PC-3 (cell line): ENCODE measurements at regions not wholly inside any gene's neighbourhood (a gene's known extent, or its start where the extent isn't known, plus 50 kb on each side); places are given as distances from the start of the nearest gene placed in this dataset.

Experiments
- EZH2phosphoT487 ChIP-seq: fragments of 300-600 bp; sonication (generic); IDR thresholded peaks from 2 replicates; pipeline ENCODE4 v1.6.1; 2018; ENCODE audit warnings: mild to moderate bottlenecking, antibody characterized with exemption, low read length, borderline replicate concordance
- TF ChIP-seq, protein P1 (sequence below): fragments of 300-600 bp; sonication (generic); conservative IDR thresholded peaks from 2 replicates; pipeline ENCODE4 v1.5.1; 2017; ENCODE audit warnings: antibody characterized with exemption, low read depth, mild to moderate bottlenecking, low read length

- TF ChIP-seq, protein P1, sequence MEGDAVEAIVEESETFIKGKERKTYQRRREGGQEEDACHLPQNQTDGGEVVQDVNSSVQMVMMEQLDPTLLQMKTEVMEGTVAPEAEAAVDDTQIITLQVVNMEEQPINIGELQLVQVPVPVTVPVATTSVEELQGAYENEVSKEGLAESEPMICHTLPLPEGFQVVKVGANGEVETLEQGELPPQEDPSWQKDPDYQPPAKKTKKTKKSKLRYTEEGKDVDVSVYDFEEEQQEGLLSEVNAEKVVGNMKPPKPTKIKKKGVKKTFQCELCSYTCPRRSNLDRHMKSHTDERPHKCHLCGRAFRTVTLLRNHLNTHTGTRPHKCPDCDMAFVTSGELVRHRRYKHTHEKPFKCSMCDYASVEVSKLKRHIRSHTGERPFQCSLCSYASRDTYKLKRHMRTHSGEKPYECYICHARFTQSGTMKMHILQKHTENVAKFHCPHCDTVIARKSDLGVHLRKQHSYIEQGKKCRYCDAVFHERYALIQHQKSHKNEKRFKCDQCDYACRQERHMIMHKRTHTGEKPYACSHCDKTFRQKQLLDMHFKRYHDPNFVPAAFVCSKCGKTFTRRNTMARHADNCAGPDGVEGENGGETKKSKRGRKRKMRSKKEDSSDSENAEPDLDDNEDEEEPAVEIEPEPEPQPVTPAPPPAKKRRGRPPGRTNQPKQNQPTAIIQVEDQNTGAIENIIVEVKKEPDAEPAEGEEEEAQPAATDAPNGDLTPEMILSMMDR: no peak
- no peak for TF ChIP-seq EZH2phosphoT487
These were observed 140.5 kb downstream of the ST6GAL2 start for GRCh38 chr2:106745468-106745867.
